Stomach (tissue), 4 donors: ENCODE measurements at regions not wholly inside any gene's neighbourhood (a gene's known extent, or its start where the extent isn't known, plus 50 kb on each side); places are given as distances from the start of the nearest gene placed in this dataset.

Source experiments
- CTCF ChIP-seq, 7 experiments: fragments of 450-650 bp in 4 of 7; fragments of 200-600 bp in 3 of 7; sonication (generic) in 3 of 7; IDR thresholded peaks; one replicate each; pipeline ENCODE4 v1.5.1; 2016 to 2019; ENCODE audit warnings: antibody characterized with exemption in 7 of 7, control low read depth in 2 of 7, mild to moderate bottlenecking in 1 of 7
- POLR2A ChIP-seq, 4 donors: fragments of 450-650 bp; IDR thresholded peaks; one replicate each; pipeline ENCODE4 v1.6.1; 2016; ENCODE audit warnings: antibody characterized with exemption in 4 of 4, control low read depth in 2 of 4, mild to moderate bottlenecking in 1 of 4, moderate library complexity in 1 of 4
- POLR2AphosphoS5 ChIP-seq, 3 donors: sonication (generic); formaldehyde crosslinking; IDR thresholded peaks; one replicate each; pipeline ENCODE4 v1.6.1; 2016; ENCODE audit warnings: antibody characterized with exemption in 3 of 3

GRCh38 chr18:28366676-28367075 lies 189.7 kb upstream of the CDH2 start:
- TF ChIP-seq CTCF (IDR thresholded peaks at IDR 0.05): no peak
- no peak for TF ChIP-seq POLR2A (IDR thresholded peaks at IDR 0.05)
- no peak for TF ChIP-seq POLR2AphosphoS5 (IDR thresholded peaks at IDR 0.05)
